ENCODE measurements at regions not wholly inside any gene's neighbourhood (a gene's known extent, or its start where the extent isn't known, plus 50 kb on each side); places are given as distances from the start of the nearest gene placed in this dataset.
"Not testable (repeated sequence)": the region's sequence is repeated elsewhere in the genome, so short reads cannot be mapped to it uniquely, and the experiment has no call there.

- Mint-ChIP-seq H3K4me3 (ENCODE audit: low read depth, unreplicated experiment) (no peak overlapping the region), H3K4me1 (ENCODE audit: low read depth, unreplicated experiment) (no peaks in the 10 kb centered on the region), H3K27ac (ENCODE audit: unreplicated experiment) (no peak overlapping the region), H3K9me3 (ENCODE audit: low read depth, unreplicated experiment) (peaks cover 2% of the 10 kb centered on the region), H3K36me3 (ENCODE audit: insufficient read depth, unreplicated experiment) (no peaks in the 10 kb centered on the region), H3K27me3 (ENCODE audit: unreplicated experiment) (no peaks in the 10 kb centered on the region)
- intact Hi-C loops (cut with micrococcal nuclease; ENCODE audit: unreplicated experiment) = no loop called here
- no TSS peak for BruUV-seq (replicated peaks)
- CTCF ChIA-PET = no interaction called here
- TF ChIP-seq CTCF (IDR thresholded peaks at IDR 0.05; ENCODE audit: unreplicated experiment) = no peak
- no peak for DNase-seq
These were observed 2751.1 kb downstream of the ARAP2 start for GRCh38 chr4:33493231-33493630.

GRCh38 chr4:33494150-33494549 is 2750.2 kb downstream of the ARAP2 start:
- no peak for TF ChIP-seq CTCF (IDR thresholded peaks at IDR 0.05; ENCODE audit: unreplicated experiment)
- no peak overlapping the region for H3K4me3 Mint-ChIP-seq (ENCODE audit: low read depth, unreplicated experiment)
- no peak overlapping the region for H3K27ac Mint-ChIP-seq (ENCODE audit: unreplicated experiment)
- H3K4me1 Mint-ChIP-seq (ENCODE audit: low read depth, unreplicated experiment) = no peaks in the 10 kb centered on the region
- intact Hi-C loops (cut with micrococcal nuclease; ENCODE audit: unreplicated experiment) = no loop called here
- no peaks in the 10 kb centered on the region for H3K27me3 Mint-ChIP-seq (ENCODE audit: unreplicated experiment)
- no peak for DNase-seq
- H3K36me3 Mint-ChIP-seq (ENCODE audit: insufficient read depth, unreplicated experiment) = no peaks in the 10 kb centered on the region
- peaks cover 8% of the 10 kb centered on the region for H3K9me3 Mint-ChIP-seq (ENCODE audit: low read depth, unreplicated experiment)
- CTCF ChIA-PET = interaction anchor here (0.6 kb wide), 1 partner anchor 955 kb away, joined by 3 read pairs; no protein-coding TSS in a partner anchor
- no TSS peak for BruUV-seq (replicated peaks)

GRCh38 chr4:33501587-33501986 is 2742.7 kb downstream of the ARAP2 start:
- H3K27me3 Mint-ChIP-seq (ENCODE audit: unreplicated experiment); H3K4me1 Mint-ChIP-seq (ENCODE audit: low read depth, unreplicated experiment); DNase-seq; H3K4me3 Mint-ChIP-seq (ENCODE audit: low read depth, unreplicated experiment); CTCF ChIA-PET; BruUV-seq (replicated peaks); H3K9me3 Mint-ChIP-seq (ENCODE audit: low read depth, unreplicated experiment); H3K36me3 Mint-ChIP-seq (ENCODE audit: insufficient read depth, unreplicated experiment); H3K27ac Mint-ChIP-seq (ENCODE audit: unreplicated experiment); intact Hi-C loops (cut with micrococcal nuclease; ENCODE audit: unreplicated experiment): not testable (repeated sequence)

- intact Hi-C loops (cut with micrococcal nuclease; ENCODE audit: unreplicated experiment) = no loop called here
- H3K36me3 Mint-ChIP-seq (ENCODE audit: insufficient read depth, unreplicated experiment) = no peaks in the 10 kb centered on the region
- no TSS peak for BruUV-seq (replicated peaks)
- H3K9me3 Mint-ChIP-seq (ENCODE audit: low read depth, unreplicated experiment) = no peaks in the 10 kb centered on the region
- no peak for DNase-seq
- H3K27me3 Mint-ChIP-seq (ENCODE audit: unreplicated experiment) = no peaks in the 10 kb centered on the region
- H3K4me3 Mint-ChIP-seq (ENCODE audit: low read depth, unreplicated experiment) = no peak overlapping the region
- no peaks in the 10 kb centered on the region for H3K4me1 Mint-ChIP-seq (ENCODE audit: low read depth, unreplicated experiment)
- no peak overlapping the region for H3K27ac Mint-ChIP-seq (ENCODE audit: unreplicated experiment)
- CTCF ChIA-PET = no interaction called here
- TF ChIP-seq CTCF (IDR thresholded peaks at IDR 0.05; ENCODE audit: unreplicated experiment) = no peak
These were observed 2731.9 kb downstream of the ARAP2 start for GRCh38 chr4:33512397-33512796.

DNA sequence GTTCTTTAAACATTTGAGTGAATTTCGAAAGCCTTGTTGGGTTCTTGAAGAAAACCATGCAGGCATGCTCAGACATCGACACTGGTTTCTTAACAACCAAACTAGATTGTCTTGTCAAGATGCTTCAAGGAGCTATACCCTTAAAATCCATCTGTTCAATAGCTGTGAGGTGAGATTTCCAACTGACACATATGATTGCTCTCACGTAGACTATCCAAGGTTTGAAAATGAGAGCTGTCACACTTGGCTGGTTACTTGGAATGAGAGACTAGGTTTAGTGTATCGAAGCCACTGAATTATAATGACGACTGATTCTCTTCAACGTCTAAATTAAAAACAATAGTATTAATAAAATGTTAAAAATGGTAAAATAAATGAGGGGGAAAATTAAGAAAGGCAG is 2725.5 kb downstream of the ARAP2 start:
- H3K36me3 Mint-ChIP-seq (ENCODE audit: insufficient read depth, unreplicated experiment) = no peaks in the 10 kb centered on the region
- H3K9me3 Mint-ChIP-seq (ENCODE audit: low read depth, unreplicated experiment) = no peaks in the 10 kb centered on the region
- no peaks in the 10 kb centered on the region for H3K27me3 Mint-ChIP-seq (ENCODE audit: unreplicated experiment)
- H3K4me1 Mint-ChIP-seq (ENCODE audit: low read depth, unreplicated experiment) = no peaks in the 10 kb centered on the region
- DNase-seq = no peak
- intact Hi-C loops (cut with micrococcal nuclease; ENCODE audit: unreplicated experiment) = no loop called here
- no peak overlapping the region for H3K4me3 Mint-ChIP-seq (ENCODE audit: low read depth, unreplicated experiment)
- BruUV-seq (replicated peaks) = no TSS peak
- no peak overlapping the region for H3K27ac Mint-ChIP-seq (ENCODE audit: unreplicated experiment)
- TF ChIP-seq CTCF (IDR thresholded peaks at IDR 0.05; ENCODE audit: unreplicated experiment) = no peak
- CTCF ChIA-PET = no interaction called here

Measured in Calu3 (cell line).